NCI-H2227 (cell line): ENCODE measurements at regions not wholly inside any gene's neighbourhood (a gene's known extent, or its start where the extent isn't known, plus 50 kb on each side); places are given as distances from the start of the nearest gene placed in this dataset.
"Not testable (repeated sequence)": the region's sequence is repeated elsewhere in the genome, so short reads cannot be mapped to it uniquely, and the experiment has no call there.

Experiments used
- DNase-seq: peaks from one replicate; lab custom pipeline; 2025; ENCODE audit not compliant: unreplicated experiment; lab: John Stamatoyannopoulos, UW

GRCh38 chr13:68984688-68985319 is 1122.8 kb upstream of the ATXN8OS start:
- no peak for DNase-seq

DNA sequence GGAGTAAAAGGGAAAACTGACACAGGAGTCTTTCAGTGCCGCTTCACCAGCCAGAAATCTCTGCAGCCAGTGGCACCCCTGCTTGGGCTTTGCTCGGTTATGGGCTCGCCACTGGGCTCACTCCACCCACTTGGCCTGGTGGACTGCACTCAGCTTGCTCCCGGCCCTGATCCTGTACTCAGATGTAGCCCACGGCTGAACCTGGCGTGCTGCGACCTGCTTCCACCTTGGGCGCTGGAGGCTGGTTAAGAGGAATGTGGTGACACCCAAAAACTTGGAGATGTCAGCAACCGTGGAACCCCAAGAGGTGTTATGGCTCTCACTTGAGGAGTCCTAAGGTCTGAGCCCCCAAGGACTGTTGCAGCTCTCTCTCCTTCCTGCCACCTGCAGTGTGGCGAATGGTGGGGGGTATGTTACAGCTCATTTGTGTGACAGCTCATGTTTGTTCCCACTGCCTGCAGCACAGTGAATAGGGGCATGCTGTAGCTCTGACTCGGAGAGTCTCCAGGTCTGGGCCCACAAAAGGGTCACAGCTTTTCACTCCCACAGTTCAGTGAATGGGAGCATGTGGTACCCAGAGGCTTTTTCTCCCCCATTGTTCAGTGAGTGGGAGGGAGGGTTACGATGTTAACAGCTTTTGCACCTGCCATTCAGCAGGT is 1124.5 kb upstream of the ATXN8OS start:
- DNase-seq = no peak

DNA sequence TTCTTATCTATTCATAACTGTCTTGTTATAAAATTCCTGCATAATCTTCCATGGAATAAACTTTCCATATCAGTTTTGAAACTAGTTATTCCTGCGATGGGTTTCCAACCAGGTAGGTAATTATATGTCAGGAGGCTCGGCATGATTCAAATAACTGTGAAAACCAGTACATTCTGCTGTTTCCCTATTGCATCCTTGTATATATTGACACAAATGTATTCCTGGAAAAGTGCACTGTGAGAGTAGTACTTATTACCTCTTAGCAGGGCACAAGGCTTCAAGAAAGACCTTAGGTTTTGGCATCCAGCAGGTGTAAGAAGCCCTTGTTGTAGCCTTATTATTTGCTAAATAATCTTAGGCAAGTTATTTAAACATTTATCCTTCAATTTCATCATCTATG is 1131.3 kb upstream of the ATXN8OS start:
- DNase-seq = no peak

DNA sequence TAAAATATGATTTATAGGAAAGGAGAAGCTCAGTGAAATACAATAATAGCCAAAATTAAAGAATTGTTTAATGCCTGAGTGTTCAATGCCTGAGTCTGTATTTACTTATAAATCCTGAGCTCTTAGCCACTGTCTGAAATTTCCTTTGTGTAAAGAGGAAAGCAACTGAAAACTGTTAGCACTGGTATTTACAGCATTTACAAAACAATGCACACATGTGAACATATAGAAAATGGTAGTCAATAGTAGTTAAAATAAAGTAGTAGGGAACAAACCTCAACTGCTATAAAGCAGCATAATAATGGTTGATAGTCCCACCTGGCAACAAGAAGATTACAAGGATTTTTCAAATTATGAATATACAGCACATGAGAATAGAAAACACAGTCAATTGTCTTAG is 1137.1 kb upstream of the ATXN8OS start:
- DNase-seq = no peak

GRCh38 chr13:68948586-68948985 is 1159.0 kb upstream of the ATXN8OS start:
- no peak for DNase-seq

- no peak for DNase-seq
Measured at GRCh38 chr13:68944272-68944671, 1163.4 kb upstream of the ATXN8OS start.

DNA sequence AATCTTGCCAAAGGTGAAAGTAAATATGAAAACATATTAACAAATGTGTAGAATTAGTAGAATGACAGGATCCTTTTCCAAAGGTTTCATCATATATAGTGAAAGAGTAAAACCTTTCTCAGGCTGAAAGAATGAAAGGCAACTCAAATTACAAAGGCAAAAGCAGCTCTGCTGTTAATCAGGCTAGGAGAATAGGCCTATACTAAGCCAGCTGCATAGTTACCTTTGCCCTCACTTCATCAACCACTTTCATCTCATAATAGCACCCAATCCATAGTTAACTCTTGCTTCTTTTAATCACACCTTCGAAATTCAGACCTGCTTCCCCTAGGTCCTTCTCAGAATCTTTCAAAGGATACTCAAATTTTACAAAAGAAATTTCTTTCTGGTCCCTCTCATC is 1167.6 kb upstream of the ATXN8OS start:
- no peak for DNase-seq

- no peak for DNase-seq
Measured at GRCh38 chr13:68938639-68939038, 1169.0 kb upstream of the ATXN8OS start.

GRCh38 chr13:68929075-68929745 is 1178.4 kb upstream of the ATXN8OS start:
- no peak for DNase-seq

GRCh38 chr13:68927387-68928026 is 1180.1 kb upstream of the ATXN8OS start:
- peak; percentile 38 for DNase-seq

GRCh38 chr13:68923995-68924394 is 1183.6 kb upstream of the ATXN8OS start:
- DNase-seq = no peak

GRCh38 chr13:68908879-68909278 is 1198.7 kb upstream of the ATXN8OS start:
- no peak for DNase-seq

- no peak for DNase-seq
Measured at GRCh38 chr13:68905186-68905585, 1202.4 kb upstream of the ATXN8OS start.

DNA sequence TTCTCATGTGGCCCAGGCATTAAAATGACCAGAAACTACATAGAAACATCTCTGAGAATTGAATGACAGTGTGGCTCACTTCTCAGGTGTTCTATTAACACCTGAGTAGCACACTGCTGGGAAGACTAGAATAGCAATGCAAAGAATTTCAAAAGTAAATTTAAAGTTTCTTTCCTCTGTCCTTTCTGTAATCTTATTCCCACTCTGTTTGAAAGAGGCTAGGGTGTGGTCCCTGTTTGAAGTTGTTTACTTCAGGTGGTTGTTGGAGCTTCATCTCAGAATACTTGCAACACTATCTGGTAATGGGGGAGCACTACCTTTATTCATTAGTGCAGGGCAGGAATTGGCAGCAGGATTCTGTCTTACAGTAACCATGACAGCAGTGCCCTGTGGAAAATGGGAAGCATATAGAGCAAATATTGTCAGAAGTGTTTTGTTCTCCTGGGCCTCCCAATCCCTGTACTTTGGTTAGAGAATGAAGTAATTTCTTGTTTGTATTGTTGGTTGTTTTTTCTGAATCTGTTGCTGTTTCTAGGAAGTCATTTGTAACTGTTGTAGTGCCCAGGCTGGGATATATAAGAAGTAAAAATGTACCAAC is 1210.2 kb upstream of the ATXN8OS start:
- no peak for DNase-seq

- no peak for DNase-seq
Measured at GRCh38 chr13:68895696-68896095, 1211.9 kb upstream of the ATXN8OS start.

GRCh38 chr13:68893721-68894120 is 1213.9 kb upstream of the ATXN8OS start:
- not testable (repeated sequence) for DNase-seq

DNA sequence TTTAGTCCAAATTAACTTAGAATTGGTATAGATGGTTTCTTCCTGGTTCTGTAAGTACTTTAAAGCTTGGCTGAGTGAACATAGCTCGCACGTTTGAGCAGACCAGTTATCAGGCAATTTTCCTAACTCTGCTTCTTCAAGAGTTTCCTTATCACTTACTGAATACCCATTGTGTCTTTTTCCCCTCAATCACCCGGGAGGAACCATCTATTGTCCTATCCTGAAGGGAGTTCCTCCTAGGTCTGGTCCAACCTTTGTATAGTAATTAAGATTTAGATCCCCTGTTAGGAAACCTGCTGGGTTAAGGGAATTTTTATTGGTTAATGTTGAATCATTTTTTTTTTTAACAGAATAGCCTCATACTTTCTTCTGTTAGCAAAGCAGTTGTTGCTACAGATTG is 1215.0 kb upstream of the ATXN8OS start:
- DNase-seq = peak; percentile 1

DNA sequence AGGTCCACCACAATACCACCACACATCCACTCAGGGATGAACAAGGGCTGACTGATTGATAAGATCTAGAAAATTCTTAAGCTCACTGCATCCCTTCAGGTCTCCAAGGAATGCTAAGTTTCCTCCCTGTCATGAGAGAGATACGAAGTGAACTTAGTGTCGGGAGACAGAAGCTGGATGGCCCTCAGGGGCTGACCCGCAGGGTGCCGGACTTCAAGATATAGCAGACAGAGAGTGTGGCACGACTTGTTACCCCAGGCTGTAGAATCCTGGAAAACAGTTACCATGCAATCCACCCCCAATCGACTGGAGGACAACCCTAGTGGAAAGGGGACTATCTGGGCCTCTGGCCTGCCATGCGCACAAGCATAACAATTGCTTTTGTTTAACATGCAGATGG is 1217.5 kb upstream of the ATXN8OS start:
- DNase-seq = not testable (repeated sequence)

- no peak for DNase-seq
Measured at GRCh38 chr13:68888832-68889231, 1218.8 kb upstream of the ATXN8OS start.

DNA sequence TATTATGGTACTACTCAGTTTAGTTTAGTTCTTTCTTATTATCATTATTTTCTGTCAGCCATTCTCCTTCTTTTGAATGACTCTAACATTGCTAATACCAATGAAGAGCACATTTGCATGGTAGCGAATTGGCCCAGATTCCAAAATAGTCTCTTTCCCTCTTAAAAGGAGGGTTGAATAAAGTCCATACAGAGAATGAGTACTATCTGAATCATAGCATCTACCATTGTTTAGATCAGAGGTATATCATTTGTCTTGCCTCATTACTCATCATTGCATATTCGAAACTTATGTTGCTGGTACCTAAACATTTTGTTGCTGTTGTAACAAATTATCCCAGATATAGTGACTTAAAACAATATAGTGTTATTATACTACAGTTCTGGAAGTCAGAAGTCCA is 1235.3 kb upstream of the ATXN8OS start:
- no peak for DNase-seq

DNA sequence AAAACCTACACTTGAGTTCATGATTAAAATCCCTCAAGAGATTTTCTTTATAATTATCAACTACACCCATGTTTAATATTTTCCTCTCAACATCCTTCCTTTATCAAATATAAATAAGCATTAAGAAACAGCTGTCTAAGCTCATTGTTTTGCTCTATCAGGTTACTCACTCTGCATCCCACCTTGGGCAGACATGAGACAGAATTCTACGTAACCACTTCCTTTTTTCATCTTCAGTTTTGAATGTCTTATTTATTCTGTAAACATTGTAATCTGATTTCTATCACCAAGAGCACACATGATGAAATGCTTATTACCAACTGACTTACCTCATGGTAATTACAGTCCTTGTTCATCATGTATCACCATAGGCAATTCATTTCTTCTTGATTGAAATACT is 1256.6 kb upstream of the ATXN8OS start:
- DNase-seq = no peak

DNA sequence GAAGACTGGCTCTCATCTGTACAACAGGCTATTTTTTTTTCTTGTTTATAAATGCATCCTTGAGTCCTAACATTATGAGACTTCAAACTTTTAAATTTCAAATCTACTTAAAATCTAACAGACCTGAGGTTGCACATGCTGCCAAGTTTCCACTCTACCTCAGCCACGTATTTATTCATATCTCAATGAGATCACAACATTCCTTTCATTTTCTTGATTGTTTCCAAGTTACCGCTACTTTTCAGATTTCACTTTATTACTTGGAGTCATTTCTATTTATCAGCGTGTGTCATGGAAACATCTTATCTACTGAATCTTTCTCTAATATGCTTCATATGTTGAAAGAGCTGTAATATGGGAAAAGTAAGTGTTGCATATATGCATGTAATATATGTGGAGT is 1257.5 kb upstream of the ATXN8OS start:
- DNase-seq = no peak
